Vagina (tissue), 2 donors: ENCODE measurements at regions not wholly inside any gene's neighbourhood (a gene's known extent, or its start where the extent isn't known, plus 50 kb on each side); places are given as distances from the start of the nearest gene placed in this dataset.

ENCODE experiments used
- DNase-seq, 2 donors: peaks; one replicate each; pipeline ENCODE4 v3.0.0-alpha.2; 2017; ENCODE audit errors: extremely low spot score in 2 of 2
- H3K27ac ChIP-seq: fragments of 200-600 bp; sonication (generic); one replicate; pipeline ENCODE4 v1.5.1; 2019
- H3K27me3 ChIP-seq: fragments of 200-600 bp; sonication (generic); one replicate; pipeline ENCODE4 v1.5.1; 2019
- H3K36me3 ChIP-seq, 2 donors: fragments of 200-600 bp; sonication (generic); one replicate each; pipeline ENCODE4 v1.5.1; 2017 to 2019
- H3K4me1 ChIP-seq: fragments of 200-600 bp; sonication (generic); one replicate; pipeline ENCODE4 v1.5.1; 2019
- H3K4me3 ChIP-seq, 2 donors: fragments of 200-600 bp; sonication (generic); 1 replicate in 1 of 2; 2 replicates in 1 of 2; pipeline ENCODE4 v1.5.1; 2016 to 2019
- H3K9me3 ChIP-seq: fragments of 200-600 bp; sonication (generic); one replicate; pipeline ENCODE4 v1.5.1; 2019
- POLR2A ChIP-seq, 2 donors: fragments of 450-650 bp; IDR thresholded peaks; one replicate each; pipeline ENCODE4 v1.6.1; 2017; ENCODE audit warnings: antibody characterized with exemption in 2 of 2, mild to moderate bottlenecking in 2 of 2, moderate library complexity in 2 of 2
- POLR2AphosphoS5 ChIP-seq, 2 donors: sonication (generic); formaldehyde crosslinking; IDR thresholded peaks; one replicate each; pipeline ENCODE4 v1.9.0; 2017; ENCODE audit warnings: antibody characterized with exemption in 2 of 2, mild to moderate bottlenecking in 2 of 2, low read depth in 1 of 2; ENCODE audit not compliant: insufficient read depth in 1 of 2
- intact Hi-C: fragments of 100-400 bp; cut with DNase I; formaldehyde crosslinking; loops from one replicate; pipeline ENCODE4 v1.15.1; 2023
- TF ChIP-seq, protein P1 (sequence below), 3 experiments: fragments of 450-650 bp in 2 of 3; fragments of 200-600 bp in 1 of 3; sonication (generic) in 1 of 3; IDR thresholded peaks; one replicate each; pipeline ENCODE4 v1.5.1; 2017 to 2019; ENCODE audit warnings: antibody characterized with exemption in 3 of 3, mild to moderate bottlenecking in 2 of 3, moderate library complexity in 2 of 3

DNA sequence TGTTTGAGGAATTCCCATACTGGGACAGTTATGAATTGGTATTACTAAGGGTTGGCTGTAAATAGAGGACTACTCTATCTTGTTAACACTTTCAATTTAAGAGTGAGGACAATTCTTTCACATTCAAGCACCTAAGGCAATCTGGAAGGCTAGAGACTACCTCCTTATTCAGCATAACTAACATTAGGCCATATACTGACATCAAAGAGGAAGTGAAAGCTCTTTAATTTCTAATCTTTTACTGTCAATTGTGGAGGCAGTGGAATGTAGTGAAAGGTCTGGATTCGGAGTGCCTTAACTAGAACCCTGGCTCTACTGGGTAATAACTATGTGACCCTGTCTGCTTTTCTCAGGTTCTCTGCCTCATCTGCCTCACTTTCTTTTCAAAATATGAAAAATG, 134.0 kb downstream of the UFM1 start:
- TF ChIP-seq POLR2AphosphoS5 (IDR thresholded peaks at IDR 0.05; ENCODE audit: insufficient read depth in 1 of 2, low read depth in 1 of 2), result no peak
- TF ChIP-seq, protein P1, sequence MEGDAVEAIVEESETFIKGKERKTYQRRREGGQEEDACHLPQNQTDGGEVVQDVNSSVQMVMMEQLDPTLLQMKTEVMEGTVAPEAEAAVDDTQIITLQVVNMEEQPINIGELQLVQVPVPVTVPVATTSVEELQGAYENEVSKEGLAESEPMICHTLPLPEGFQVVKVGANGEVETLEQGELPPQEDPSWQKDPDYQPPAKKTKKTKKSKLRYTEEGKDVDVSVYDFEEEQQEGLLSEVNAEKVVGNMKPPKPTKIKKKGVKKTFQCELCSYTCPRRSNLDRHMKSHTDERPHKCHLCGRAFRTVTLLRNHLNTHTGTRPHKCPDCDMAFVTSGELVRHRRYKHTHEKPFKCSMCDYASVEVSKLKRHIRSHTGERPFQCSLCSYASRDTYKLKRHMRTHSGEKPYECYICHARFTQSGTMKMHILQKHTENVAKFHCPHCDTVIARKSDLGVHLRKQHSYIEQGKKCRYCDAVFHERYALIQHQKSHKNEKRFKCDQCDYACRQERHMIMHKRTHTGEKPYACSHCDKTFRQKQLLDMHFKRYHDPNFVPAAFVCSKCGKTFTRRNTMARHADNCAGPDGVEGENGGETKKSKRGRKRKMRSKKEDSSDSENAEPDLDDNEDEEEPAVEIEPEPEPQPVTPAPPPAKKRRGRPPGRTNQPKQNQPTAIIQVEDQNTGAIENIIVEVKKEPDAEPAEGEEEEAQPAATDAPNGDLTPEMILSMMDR (IDR thresholded peaks at IDR 0.05), result no peak
- no peak for TF ChIP-seq POLR2A (IDR thresholded peaks at IDR 0.05)
- Histone ChIP-seq H3K27ac (no peak overlapping the region), H3K4me3 (no peak overlapping the region), H3K9me3 (no peaks in the 10 kb centered on the region), H3K27me3 (no peaks in the 10 kb centered on the region), H3K4me1 (no peaks in the 10 kb centered on the region), H3K36me3 (no peaks in the 10 kb centered on the region)
- DNase-seq, result no peak
- intact Hi-C loops, result loop anchor here (10.0 kb wide), 1 partner anchor 411 kb away; no protein-coding TSS in a partner anchor

DNA sequence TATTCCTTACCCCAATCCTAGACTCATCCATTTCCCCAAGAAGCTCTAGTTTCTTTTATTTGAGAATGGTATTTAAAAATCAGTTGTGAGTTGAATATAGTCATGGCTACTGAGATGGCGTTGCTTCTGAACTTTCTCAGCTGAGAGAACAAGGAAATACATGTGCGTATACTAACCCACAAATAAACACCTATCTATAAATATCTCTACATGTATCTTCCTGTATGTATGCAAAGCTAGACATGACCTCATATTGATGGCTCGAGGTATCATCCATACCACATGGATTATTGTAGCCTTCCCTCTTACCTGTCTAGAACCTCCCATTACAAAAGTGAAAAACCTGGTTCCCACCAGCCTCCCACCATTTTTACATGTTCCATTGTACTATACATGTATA, 141.0 kb downstream of the UFM1 start:
- no peak overlapping the region for H3K4me3 ChIP-seq
- intact Hi-C loops, result no loop called here
- H3K27ac ChIP-seq, result no peak overlapping the region
- no peaks in the 10 kb centered on the region for H3K9me3 ChIP-seq
- no peaks in the 10 kb centered on the region for H3K4me1 ChIP-seq
- TF ChIP-seq POLR2A (IDR thresholded peaks at IDR 0.05) (no peak), POLR2AphosphoS5 (IDR thresholded peaks at IDR 0.05; ENCODE audit: insufficient read depth in 1 of 2, low read depth in 1 of 2) (no peak)
- TF ChIP-seq, protein P1 (IDR thresholded peaks at IDR 0.05), result no peak
- no peaks in the 10 kb centered on the region for H3K36me3 ChIP-seq
- DNase-seq, result no peak
- no peaks in the 10 kb centered on the region for H3K27me3 ChIP-seq

DNA sequence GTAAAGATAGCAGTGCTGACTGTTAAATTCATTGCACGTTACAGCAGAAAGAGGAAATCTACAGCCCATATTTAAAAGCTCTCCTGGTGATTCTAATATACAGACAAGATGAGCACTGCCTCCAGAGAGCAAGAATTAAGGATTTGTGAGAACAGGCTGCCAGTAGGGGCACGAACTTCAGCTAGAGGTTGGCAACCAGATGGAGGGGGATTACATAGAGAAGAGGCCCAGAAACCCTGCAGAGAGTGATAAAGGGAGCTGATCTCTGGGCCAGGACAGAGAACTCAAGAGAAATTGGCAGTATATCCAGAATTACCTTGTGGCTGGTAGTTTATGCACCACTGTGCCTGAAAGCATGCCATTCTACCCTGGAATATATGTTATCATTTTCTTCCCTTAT, 144.8 kb downstream of the UFM1 start:
- no peak for DNase-seq
- TF ChIP-seq, protein P1 (IDR thresholded peaks at IDR 0.05), result no peak
- TF ChIP-seq POLR2AphosphoS5 (IDR thresholded peaks at IDR 0.05; ENCODE audit: insufficient read depth in 1 of 2, low read depth in 1 of 2) (no peak), POLR2A (IDR thresholded peaks at IDR 0.05) (no peak)
- intact Hi-C loops, result no loop called here

DNA sequence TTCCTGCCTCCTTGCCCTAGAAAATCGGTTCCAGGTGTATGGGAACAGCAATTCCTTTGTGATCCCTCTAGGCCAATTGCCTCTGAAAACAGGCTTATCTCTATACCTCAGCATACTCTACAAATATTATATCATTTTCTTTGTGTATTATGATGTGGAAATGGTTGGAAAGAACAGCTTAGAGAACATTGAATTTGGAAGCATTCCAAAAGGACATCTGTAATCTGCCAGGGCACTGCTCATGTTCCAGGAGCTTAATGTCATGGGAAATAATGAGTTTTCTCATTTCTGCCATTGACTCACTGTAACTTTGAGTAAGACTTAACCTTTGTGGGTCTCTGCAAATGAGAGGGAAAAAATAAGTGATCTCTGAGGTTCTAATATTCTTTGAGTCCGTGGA, 147.3 kb downstream of the UFM1 start:
- Histone ChIP-seq H3K36me3 (no peaks in the 10 kb centered on the region), H3K9me3 (no peaks in the 10 kb centered on the region), H3K27ac (no peak overlapping the region), H3K27me3 (no peaks in the 10 kb centered on the region), H3K4me3 (no peak overlapping the region), H3K4me1 (no peaks in the 10 kb centered on the region)
- intact Hi-C loops, result no loop called here
- DNase-seq, result no peak
- TF ChIP-seq, protein P1 (IDR thresholded peaks at IDR 0.05), result no peak
- no peak for TF ChIP-seq POLR2AphosphoS5 (IDR thresholded peaks at IDR 0.05; ENCODE audit: insufficient read depth in 1 of 2, low read depth in 1 of 2)
- TF ChIP-seq POLR2A (IDR thresholded peaks at IDR 0.05), result no peak

More for the DNA sequence above, 144.8 kb downstream of the UFM1 start:
- no peaks in the 10 kb centered on the region for H3K9me3 ChIP-seq
- no peaks in the 10 kb centered on the region for H3K27me3 ChIP-seq
- no peak overlapping the region for H3K27ac ChIP-seq
- H3K36me3 ChIP-seq, result no peaks in the 10 kb centered on the region
- H3K4me1 ChIP-seq, result no peaks in the 10 kb centered on the region
- H3K4me3 ChIP-seq, result no peak overlapping the region

DNA sequence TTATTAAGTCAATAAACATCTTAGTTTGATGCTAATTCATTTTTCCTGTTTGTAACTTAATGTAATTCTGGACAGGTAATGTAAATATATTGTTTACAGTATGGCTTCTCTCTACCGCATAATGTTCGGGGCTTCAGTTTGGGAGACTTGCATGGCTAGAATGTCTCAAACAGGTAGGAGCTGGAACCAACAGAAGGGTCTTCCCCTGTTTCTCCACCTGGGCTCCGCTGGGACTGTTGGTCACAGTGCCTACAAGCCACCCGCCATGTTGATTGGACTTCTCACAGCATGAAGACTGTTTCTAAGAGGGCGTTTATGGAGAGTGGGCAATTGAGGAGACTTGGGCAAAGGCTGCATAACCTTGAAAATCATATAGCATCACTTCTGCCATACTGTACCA, 148.6 kb downstream of the UFM1 start:
- no peak for DNase-seq
- no peaks in the 10 kb centered on the region for H3K4me1 ChIP-seq
- no peaks in the 10 kb centered on the region for H3K9me3 ChIP-seq
- intact Hi-C loops, result no loop called here
- TF ChIP-seq, protein P1 (IDR thresholded peaks at IDR 0.05), result no peak
- TF ChIP-seq POLR2AphosphoS5 (IDR thresholded peaks at IDR 0.05; ENCODE audit: insufficient read depth in 1 of 2, low read depth in 1 of 2), result no peak
- no peak for TF ChIP-seq POLR2A (IDR thresholded peaks at IDR 0.05)
- H3K4me3 ChIP-seq, result no peak overlapping the region
- no peak overlapping the region for H3K27ac ChIP-seq
- H3K36me3 ChIP-seq, result no peaks in the 10 kb centered on the region
- H3K27me3 ChIP-seq, result no peaks in the 10 kb centered on the region
